HCEC 1CT (cell line): ENCODE measurements at regions not wholly inside any gene's neighbourhood (a gene's known extent, or its start where the extent isn't known, plus 50 kb on each side); places are given as distances from the start of the nearest gene placed in this dataset.
"Not testable (repeated sequence)": the region's sequence is repeated elsewhere in the genome, so short reads cannot be mapped to it uniquely, and the experiment has no call there.

Experiments used
- DNase-seq: peaks from one replicate; pipeline ENCODE4 v3.0.0-alpha.2; 2017

- no peak for DNase-seq
These were observed 777.2 kb upstream of the TMEFF2 start for GRCh38 chr2:192971981-192972380.

- no peak for DNase-seq
These were observed 774.3 kb upstream of the TMEFF2 start for GRCh38 chr2:192969055-192969454.

DNA sequence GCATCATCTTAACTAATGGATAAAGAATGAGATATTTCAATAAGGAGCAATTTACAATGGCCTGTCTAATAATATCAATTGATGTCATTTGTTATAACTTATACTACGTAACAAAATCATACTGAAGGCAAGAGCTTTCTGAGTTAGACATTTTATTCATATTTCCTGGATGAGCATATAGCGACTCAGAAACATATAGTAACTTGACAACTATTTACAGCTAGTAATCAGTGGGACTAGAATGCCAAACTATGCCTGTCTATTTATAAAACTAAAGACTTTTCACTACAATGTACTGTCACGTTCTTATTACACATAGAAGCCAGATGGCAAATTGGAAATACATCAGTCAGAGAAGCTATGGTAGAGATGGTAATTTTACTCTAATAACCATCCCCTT lies 766.2 kb upstream of the TMEFF2 start:
- DNase-seq = peak; percentile 49

- not testable (repeated sequence) for DNase-seq
These were observed 763.9 kb upstream of the TMEFF2 start for GRCh38 chr2:192958615-192959014.

DNA sequence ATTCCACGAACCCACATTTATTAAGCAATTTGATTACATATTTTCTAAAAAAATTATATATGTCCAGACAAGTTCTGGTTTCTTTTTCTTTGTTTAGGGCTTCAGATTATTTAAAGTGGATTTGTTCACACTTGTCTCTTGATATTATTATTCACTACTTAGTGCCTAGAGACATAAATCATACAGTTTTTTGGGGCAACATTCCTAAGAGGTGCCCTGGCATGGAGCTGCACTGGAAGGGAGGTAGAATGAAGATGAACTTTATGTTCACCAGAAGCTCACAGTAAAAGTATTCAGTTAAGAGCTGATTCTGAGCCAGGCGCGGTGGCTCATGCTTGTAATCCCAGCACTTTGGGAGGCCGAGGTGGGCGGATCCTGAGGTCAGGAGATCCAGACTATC lies 762.7 kb upstream of the TMEFF2 start:
- DNase-seq = no peak

GRCh38 chr2:192953116-192953515 lies 758.4 kb upstream of the TMEFF2 start:
- DNase-seq = no peak

GRCh38 chr2:192952245-192952644 lies 757.5 kb upstream of the TMEFF2 start:
- no peak for DNase-seq

DNA sequence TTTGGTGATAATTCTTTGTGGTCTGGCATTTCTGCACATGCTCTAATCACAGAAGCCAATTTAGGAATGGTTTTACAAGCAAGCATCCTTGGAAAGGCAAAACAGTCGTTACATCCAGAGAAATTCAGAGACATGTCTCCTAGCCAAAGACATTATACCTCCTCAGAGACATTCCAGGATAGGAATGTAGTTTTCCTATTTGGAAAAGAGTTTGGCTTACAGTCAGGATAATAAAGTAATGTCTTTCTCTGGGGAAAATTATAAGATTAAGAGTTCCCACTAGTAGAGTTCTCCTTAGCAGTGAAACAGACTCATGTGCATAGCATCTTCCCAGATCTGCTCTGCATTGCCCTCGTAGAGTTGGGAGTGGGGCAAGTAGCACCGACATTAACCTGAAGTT lies 753.6 kb upstream of the TMEFF2 start:
- no peak for DNase-seq

- DNase-seq = no peak
These were observed 752.6 kb upstream of the TMEFF2 start for GRCh38 chr2:192947352-192947751.

GRCh38 chr2:192940767-192941166 lies 746.0 kb upstream of the TMEFF2 start:
- DNase-seq = no peak

- no peak for DNase-seq
These were observed 737.6 kb upstream of the TMEFF2 start for GRCh38 chr2:192932376-192932775.

DNA sequence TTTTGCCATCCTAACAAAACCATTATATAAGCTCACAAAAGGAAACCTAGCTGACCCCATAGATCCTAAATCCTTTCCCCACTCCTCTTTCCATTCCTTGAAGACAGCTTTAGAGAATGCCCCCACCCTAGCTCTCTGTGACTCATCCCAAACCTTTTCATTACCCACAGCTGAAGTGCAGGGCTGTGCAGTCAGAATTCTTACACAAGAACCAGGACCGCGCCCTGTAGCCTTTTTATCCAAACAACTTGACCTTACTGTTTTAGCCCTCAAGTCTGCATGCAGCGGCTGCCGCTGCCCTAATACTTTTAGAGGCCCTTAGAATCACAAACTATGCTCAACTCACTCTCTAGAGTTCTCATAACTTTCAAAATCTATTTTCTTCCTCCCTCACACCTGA lies 726.9 kb upstream of the TMEFF2 start:
- DNase-seq = peak; percentile 3

- DNase-seq = no peak
These were observed 706.7 kb upstream of the TMEFF2 start for GRCh38 chr2:192901446-192901845.

GRCh38 chr2:192899466-192899865 lies 704.7 kb upstream of the TMEFF2 start:
- DNase-seq = no peak

DNA sequence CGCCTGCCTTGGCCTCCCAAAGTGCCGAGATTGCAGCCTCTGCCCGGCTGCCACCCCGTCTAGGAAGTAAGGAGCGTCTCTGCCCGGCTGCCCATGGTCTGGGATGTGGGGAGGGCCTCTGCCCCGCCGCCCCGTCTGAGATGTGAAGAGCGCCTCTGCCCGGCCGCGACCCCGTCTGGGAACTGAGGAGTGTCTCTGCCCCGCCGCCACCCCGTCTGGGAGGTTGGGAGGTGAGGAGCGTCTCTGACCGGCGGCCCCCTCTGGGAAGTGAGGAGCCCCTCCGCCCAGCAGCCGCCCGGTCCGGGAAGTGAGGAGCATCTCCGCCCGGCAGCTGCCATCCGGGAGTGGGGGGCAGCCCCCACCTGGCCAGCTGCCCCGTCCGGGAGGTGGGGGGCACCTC lies 699.2 kb upstream of the TMEFF2 start:
- not testable (repeated sequence) for DNase-seq

DNA sequence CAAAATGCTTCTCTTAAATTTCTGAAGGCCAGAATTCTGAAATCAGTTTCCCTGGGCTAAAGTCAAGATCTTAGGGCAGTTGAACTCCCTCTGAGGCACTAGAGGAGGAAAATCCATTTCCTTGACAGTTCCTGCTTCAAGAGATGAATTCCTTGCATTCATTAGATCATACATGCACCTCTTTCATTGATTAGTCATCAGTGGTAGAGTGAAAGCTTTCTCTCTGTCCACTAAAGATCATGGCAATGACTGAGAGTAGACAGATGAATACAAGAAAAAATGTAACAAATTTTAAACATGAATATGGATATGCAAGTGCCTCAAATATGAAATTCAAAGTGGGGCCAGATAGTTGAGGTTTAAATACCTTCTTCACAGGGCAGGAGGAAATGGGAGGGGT lies 693.4 kb upstream of the TMEFF2 start:
- no peak for DNase-seq

DNA sequence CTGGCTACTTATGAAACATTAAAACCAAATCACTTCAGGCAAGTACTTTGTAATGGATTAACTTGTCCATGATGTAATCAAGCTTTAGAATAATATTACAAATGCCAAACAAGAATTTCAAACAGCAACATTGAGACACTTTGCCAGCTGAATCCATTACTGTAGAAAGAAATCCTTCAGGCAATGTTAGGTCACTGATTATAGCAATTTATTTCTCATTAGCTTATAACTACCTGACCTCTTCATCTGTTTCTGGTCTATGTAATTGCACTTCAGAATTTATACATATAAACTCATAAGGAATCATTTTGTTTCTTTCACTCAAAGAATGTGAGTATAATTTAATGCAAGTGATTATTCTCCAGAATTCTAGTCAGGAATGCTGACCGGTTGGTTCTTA lies 692.6 kb upstream of the TMEFF2 start:
- DNase-seq = no peak

GRCh38 chr2:192886636-192887035 lies 691.9 kb upstream of the TMEFF2 start:
- no peak for DNase-seq

GRCh38 chr2:192885569-192886160 lies 690.9 kb upstream of the TMEFF2 start:
- peak; percentile 18 for DNase-seq

DNA sequence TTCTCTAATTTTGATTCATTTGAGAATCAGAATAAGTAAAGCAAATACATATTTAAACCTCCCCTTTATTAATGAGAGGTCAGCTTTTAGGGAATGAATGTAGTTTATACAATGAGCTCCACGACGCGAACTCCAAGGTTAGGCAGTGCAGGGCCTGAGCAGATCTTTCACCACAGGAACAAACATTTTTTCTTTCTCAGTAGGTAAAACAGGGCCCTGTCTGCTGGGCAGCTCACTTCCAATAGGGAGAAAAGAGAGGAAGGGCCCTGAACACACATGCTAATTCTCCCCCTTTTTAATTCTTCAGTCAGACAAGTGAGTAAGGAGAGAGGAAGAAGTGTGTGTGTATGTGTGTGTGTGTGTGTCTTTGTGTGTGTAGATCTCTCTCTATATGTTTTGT lies 682.4 kb upstream of the TMEFF2 start:
- DNase-seq = no peak

DNA sequence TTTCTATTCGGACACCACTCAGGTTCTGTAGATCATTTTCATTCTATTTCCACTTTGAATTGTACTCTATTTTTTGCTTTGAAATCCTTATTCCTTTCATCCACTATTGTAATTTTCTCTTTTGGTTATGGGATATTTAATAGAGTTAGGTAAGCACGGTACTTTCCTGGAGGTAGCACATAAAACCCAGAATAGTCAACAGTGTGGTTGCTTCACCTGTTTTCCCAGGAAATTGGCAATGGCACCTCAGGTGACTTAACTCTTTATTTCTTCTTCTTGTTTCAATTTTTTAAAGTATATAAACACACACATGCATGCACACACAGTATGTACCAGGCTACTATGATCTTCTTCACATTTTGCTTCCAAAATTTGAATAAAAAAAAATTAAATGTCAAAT lies 682.0 kb upstream of the TMEFF2 start:
- no peak for DNase-seq

DNA sequence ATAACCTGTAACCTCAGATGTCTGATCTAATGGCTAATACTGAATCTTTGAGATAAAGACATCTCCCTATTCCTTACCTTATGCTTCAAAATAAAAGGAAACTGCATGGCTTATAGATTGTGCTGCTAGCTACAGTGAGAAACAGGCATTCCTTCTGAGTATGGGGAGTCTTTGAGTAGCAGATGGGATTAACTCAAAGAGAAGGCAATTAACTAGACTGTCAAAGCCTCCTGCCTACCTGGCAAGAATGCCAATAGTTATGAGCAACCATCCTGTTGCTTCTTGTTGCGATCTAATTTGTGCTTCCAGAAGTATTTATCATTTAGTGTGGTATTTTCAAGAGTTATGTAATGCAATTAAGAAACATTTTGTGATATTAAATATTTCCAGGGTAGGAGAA lies 660.0 kb upstream of the TMEFF2 start:
- DNase-seq = no peak

DNA sequence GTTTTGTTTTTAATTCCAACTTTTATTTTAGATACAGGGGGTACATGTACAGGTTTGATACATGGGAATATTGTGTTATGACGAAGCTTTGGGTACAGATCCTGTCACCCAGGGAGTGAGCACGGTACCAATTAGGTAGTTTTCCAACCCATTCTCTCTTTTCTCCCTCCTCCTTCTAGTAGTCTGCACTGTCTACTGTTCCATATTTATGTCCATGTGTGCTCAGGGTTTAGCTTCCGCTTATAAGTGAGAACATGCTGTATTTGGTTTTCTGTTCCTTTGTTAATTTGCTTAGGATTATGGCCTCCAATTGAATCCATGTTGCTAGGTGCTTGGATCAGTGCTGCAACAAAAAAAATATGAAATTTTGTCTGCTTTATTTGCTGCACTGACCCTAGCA lies 659.3 kb upstream of the TMEFF2 start:
- DNase-seq = no peak

DNA sequence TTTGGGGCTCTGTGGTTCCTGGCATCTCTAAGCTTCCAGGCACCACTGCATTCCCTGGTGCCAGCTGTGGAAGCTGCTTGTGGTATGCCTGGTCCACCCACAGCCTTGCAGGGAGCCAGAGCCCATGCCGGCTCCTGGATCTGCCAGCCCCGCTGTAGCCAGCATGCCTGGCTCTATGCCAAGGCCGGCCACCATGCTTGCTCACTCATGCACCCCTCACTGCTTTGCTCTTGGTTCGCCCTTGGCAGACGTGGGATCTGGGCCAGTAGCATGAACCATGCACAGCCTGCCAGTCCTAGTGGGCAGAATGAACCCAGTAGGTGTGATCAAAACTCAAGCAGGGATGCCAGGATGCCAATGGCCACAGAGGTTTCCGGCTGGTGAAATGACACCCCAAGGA lies 634.2 kb upstream of the TMEFF2 start:
- DNase-seq = no peak

GRCh38 chr2:192828175-192828574 lies 633.4 kb upstream of the TMEFF2 start:
- DNase-seq = no peak

GRCh38 chr2:192827735-192828134 lies 633.0 kb upstream of the TMEFF2 start:
- no peak for DNase-seq
